GM12878 (cell line): ENCODE measurements at regions not wholly inside any gene's neighbourhood (a gene's known extent, or its start where the extent isn't known, plus 50 kb on each side); places are given as distances from the start of the nearest gene placed in this dataset.

Experiments
- ATAC-seq: fragments of 200-7000 bp; cut with Tn5 transposase; 3 replicates; pipeline ENCODE4 v1.9.1; 2020; ENCODE audit warnings: mild to moderate bottlenecking, moderate library complexity
- BruUV-seq: library from RNA; stranded (reverse); fragments of 400-500 nt; replicated peaks from 2 replicates; lab custom pipeline; 2021; lab: Mats Ljungman, UMichigan
- CTCF ChIA-PET: fragments of 300-600 bp; sonication (Branson Sonifier 250); formaldehyde crosslinking; extraction: SDS; loops from one replicate; lab custom pipeline; 2021; ENCODE audit warnings: inconsistent platforms; lab: Yijun Ruan, JAX
- POLR2A ChIA-PET: fragments of 350-600 bp; formaldehyde crosslinking; extraction: SDS; loops from one replicate; lab custom pipeline; 2021; ENCODE audit warnings: inconsistent platforms; lab: Charles Lee
- RAD21 ChIA-PET: fragments of 300-600 bp; sonication (Branson Sonifier 250); formaldehyde crosslinking; loops from one replicate; lab custom pipeline; 2023; ENCODE audit warnings: antibody characterized with exemption; ENCODE audit not compliant: unreplicated experiment; lab: Charles Lee
- SMC1A ChIA-PET: fragments of 300-600 bp; sonication (Branson Sonifier 250); formaldehyde crosslinking; loops from one replicate; lab custom pipeline; 2023; ENCODE audit not compliant: unreplicated experiment, uncharacterized antibody; lab: Charles Lee
- DNase-seq: peaks from one replicate; pipeline ENCODE4 v3.0.0-alpha.2; 2011; ENCODE audit warnings: low read depth, low spot score
- FAIRE-seq: peaks from 3 replicates; lab custom pipeline; 2011; peaks lifted over from hg19 to GRCh38; lab: Jason Lieb, UNC
- H2AFZ ChIP-seq: 2 replicates; pipeline ENCODE4 v1.6.0; 2011; ENCODE audit warnings: low read depth, low read length, control low read depth; ENCODE audit not compliant: control insufficient read depth
- H3K27ac ChIP-seq: 2 replicates; pipeline ENCODE4 v1.5.1; 2011; ENCODE audit warnings: control low read depth; ENCODE audit not compliant: control insufficient read depth, insufficient read depth
- H3K27me3 ChIP-seq, 2 experiments: replicated peaks in 1 of 2; 2 replicates each; pipeline versions ENCODE4 v1.6.0 to v1.6.1; 2011; ENCODE audit warnings: low read length in 1 of 2; ENCODE audit not compliant: control insufficient read depth in 2 of 2, insufficient read depth in 2 of 2
- H3K36me3 ChIP-seq, 2 experiments: 2 replicates each; pipeline ENCODE4 v1.5.1; 2011; ENCODE audit warnings: low read length in 1 of 2; ENCODE audit not compliant: control insufficient read depth in 2 of 2, insufficient read depth in 2 of 2
- H3K4me1 ChIP-seq: 2 replicates; pipeline ENCODE4 v1.6.1; 2011; ENCODE audit warnings: mild to moderate bottlenecking, low read length, moderate library complexity, mixed read lengths; ENCODE audit not compliant: control insufficient read depth, insufficient read depth
- H3K4me2 ChIP-seq: 2 replicates; pipeline ENCODE4 v1.6.0; 2011; ENCODE audit warnings: control low read depth; ENCODE audit not compliant: control insufficient read depth, insufficient read depth
- H3K4me3 ChIP-seq: fragments of 200-600 bp; sonication (generic); 2 replicates; pipeline ENCODE4 v1.5.1; 2016
- H3K79me2 ChIP-seq: 2 replicates; pipeline ENCODE4 v1.6.0; 2011; ENCODE audit warnings: low read length; ENCODE audit not compliant: control insufficient read depth, insufficient read depth
- H3K9ac ChIP-seq: 2 replicates; pipeline ENCODE4 v1.8.0; 2011; ENCODE audit warnings: low read length, control low read depth, mixed read lengths; ENCODE audit not compliant: control insufficient read depth, insufficient read depth
- H3K9me3 ChIP-seq: replicated peaks from 3 replicates; pipeline ENCODE4 v1.5.1; 2011; ENCODE audit warnings: mild to moderate bottlenecking, low read length; ENCODE audit not compliant: control insufficient read depth, insufficient read depth
- H4K20me1 ChIP-seq: 2 replicates; pipeline ENCODE4 v1.6.0; 2011; ENCODE audit not compliant: control insufficient read depth, insufficient read depth
- ASH2L ChIP-seq: fragments of 300-600, 200-600 bp; sonication (generic); IDR thresholded peaks from 2 replicates; pipeline ENCODE4 v1.6.1; 2017; ENCODE audit warnings: low read depth, mild to moderate bottlenecking, borderline replicate concordance
- CUX1 ChIP-seq: IDR thresholded peaks from 2 replicates; pipeline ENCODE4 v1.6.1; 2012; ENCODE audit warnings: improper control_type of control experiment, low read depth, low read length; ENCODE audit not compliant: insufficient replicate concordance
- HDAC6 ChIP-seq: fragments of 200-600 bp; sonication (generic); IDR thresholded peaks from one replicate; pipeline ENCODE4 v1.8.0; 2017; ENCODE audit warnings: antibody characterized with exemption; ENCODE audit not compliant: unreplicated experiment
- MEF2A ChIP-seq: IDR thresholded peaks from 2 replicates; pipeline ENCODE4 v1.6.1; 2011; ENCODE audit warnings: low read depth, mild to moderate bottlenecking, low read length, moderate library complexity; ENCODE audit not compliant: insufficient read depth
- RAD21 ChIP-seq: IDR thresholded peaks from 2 replicates; pipeline ENCODE4 v1.6.1; 2011; ENCODE audit warnings: mild to moderate bottlenecking, low read depth, low read length, moderate library complexity; ENCODE audit not compliant: insufficient read depth
- RAD51 ChIP-seq: fragments of 450-650 bp; IDR thresholded peaks from 2 replicates; pipeline ENCODE4 v1.6.1; 2016; ENCODE audit warnings: moderate library complexity, mild to moderate bottlenecking, inconsistent platforms
- RUNX3 ChIP-seq: IDR thresholded peaks from 2 replicates; pipeline ENCODE4 v1.6.1; 2012; ENCODE audit warnings: low read length, inconsistent platforms
- TBL1XR1 ChIP-seq: IDR thresholded peaks from 2 replicates; pipeline ENCODE4 v1.6.1; 2012; ENCODE audit warnings: low read depth, low read length, improper control_type of control experiment
- TCF12 ChIP-seq: IDR thresholded peaks from 2 replicates; pipeline ENCODE4 v1.6.1; 2011; ENCODE audit warnings: low read depth, mild to moderate bottlenecking, low read length
- ZNF217 ChIP-seq: fragments of 450-650 bp; IDR thresholded peaks from 2 replicates; pipeline ENCODE4 v1.6.1; 2017; ENCODE audit warnings: antibody characterized with exemption, mild to moderate bottlenecking
- ZNF384 ChIP-seq: IDR thresholded peaks from 2 replicates; pipeline ENCODE4 v1.6.1; 2012; ENCODE audit warnings: low read depth, mild to moderate bottlenecking, low read length, improper control_type of control experiment, borderline replicate concordance
- WGBS: methylation state at CpG from one replicate; pipeline ENCODE4 v1.1.6; 2016; ENCODE audit warnings: low lambda C conversion rate; ENCODE audit not compliant: insufficient replicate concordance, insufficient coverage; ENCODE audit errors: missing lambda C conversion rate; 5-methylcytosine and 5-hydroxymethylcytosine counted together
- in situ Hi-C: fragments of 300-500 bp; cut with MboI; formaldehyde crosslinking; loops from 9 replicates; pipeline ENCODE4 v1.14.3; 2018; ENCODE audit warnings: mixed read lengths
- intact Hi-C: fragments of 100-400 bp; cut with micrococcal nuclease; formaldehyde crosslinking; loops from one replicate; pipeline ENCODE4 v1.14.2; 2022; ENCODE audit not compliant: unreplicated experiment
- TF ChIP-seq, protein P1 (sequence below): fragments of 150-350 bp; IDR thresholded peaks from 2 replicates; pipeline ENCODE4 v1.6.1; 2016; ENCODE audit warnings: low read depth, low read length

DNA sequence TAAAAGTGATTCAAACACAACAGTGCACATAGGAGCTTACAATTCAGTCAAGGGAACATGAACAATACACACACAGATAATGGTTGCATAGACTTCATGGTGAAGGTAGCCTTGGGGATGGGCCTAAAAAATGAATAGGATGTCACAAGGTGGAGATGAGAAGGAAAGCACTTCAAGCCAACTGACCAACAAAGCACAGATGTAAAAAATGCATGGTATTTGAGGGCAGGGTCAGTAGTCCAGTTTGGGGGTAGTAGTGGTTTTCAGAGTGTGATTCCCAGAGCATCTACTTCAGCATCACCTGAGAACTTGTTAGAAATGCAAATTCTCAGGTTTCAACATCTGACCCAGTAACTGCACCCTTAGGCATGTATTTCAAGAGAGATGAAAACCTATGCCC lies 88.9 kb downstream of the PERP start (continued):
- no peak for TF ChIP-seq CUX1

GRCh38 chr6:138025528-138025978 lies 81.7 kb downstream of the PERP start:
- TF ChIP-seq MEF2A: no peak
- no peak for TF ChIP-seq RAD21
- no peak for TF ChIP-seq RAD51
- TF ChIP-seq ZNF217: no peak
- TF ChIP-seq HDAC6: no peak
- no peak for TF ChIP-seq ZNF384
- no peak for TF ChIP-seq TBL1XR1
- TF ChIP-seq, protein P1, sequence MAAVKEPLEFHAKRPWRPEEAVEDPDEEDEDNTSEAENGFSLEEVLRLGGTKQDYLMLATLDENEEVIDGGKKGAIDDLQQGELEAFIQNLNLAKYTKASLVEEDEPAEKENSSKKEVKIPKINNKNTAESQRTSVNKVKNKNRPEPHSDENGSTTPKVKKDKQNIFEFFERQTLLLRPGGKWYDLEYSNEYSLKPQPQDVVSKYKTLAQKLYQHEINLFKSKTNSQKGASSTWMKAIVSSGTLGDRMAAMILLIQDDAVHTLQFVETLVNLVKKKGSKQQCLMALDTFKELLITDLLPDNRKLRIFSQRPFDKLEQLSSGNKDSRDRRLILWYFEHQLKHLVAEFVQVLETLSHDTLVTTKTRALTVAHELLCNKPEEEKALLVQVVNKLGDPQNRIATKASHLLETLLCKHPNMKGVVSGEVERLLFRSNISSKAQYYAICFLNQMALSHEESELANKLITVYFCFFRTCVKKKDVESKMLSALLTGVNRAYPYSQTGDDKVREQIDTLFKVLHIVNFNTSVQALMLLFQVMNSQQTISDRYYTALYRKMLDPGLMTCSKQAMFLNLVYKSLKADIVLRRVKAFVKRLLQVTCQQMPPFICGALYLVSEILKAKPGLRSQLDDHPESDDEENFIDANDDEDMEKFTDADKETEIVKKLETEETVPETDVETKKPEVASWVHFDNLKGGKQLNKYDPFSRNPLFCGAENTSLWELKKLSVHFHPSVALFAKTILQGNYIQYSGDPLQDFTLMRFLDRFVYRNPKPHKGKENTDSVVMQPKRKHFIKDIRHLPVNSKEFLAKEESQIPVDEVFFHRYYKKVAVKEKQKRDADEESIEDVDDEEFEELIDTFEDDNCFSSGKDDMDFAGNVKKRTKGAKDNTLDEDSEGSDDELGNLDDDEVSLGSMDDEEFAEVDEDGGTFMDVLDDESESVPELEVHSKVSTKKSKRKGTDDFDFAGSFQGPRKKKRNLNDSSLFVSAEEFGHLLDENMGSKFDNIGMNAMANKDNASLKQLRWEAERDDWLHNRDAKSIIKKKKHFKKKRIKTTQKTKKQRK: no peak
- no peak for TF ChIP-seq RUNX3
- TF ChIP-seq ASH2L: no peak
- no peak for TF ChIP-seq TCF12
- TF ChIP-seq, all 136 proteins: peak for 0
- intact Hi-C loops: no loop called here
- Histone ChIP-seq H3K27me3 (peaks cover 0 to 2% of the 10 kb centered on the region in 2 experiments; a peak in 1 of 4 replicates), H3K27ac (no peak overlapping the region), H4K20me1 (no peaks in the 10 kb centered on the region), H3K9ac (no peak overlapping the region), H3K9me3 (no peaks in the 10 kb centered on the region), H3K4me2 (no peak overlapping the region), H3K36me3 (no peaks in the 10 kb centered on the region), H3K79me2 (no peaks in the 10 kb centered on the region), H3K4me1 (no peaks in the 10 kb centered on the region), H2AFZ (no peak overlapping the region), H3K4me3 (no peak overlapping the region)
- ChIA-PET CTCF (interaction anchor here (1.4 kb wide), 1 partner anchor 83 kb away, joined by 5 read pairs; no protein-coding TSS in a partner anchor), SMC1A (no interaction called here), POLR2A (no interaction called here), RAD21 (no interaction called here)
- DNase-seq (no peak), ATAC-seq (no peak), FAIRE-seq (no peak)
- 84% methylated on average over 2 of the region's 2 CpGs for WGBS
- in situ Hi-C loops: no loop called here
- BruUV-seq: no TSS peak
